ENCODE measurements at regions not wholly inside any gene's neighbourhood (a gene's known extent, or its start where the extent isn't known, plus 50 kb on each side); places are given as distances from the start of the nearest gene placed in this dataset.

GRCh38 chr13:100962585-100962984 is 288.0 kb upstream of the TMTC4 start:
- H3K27ac ChIP-seq: no peak overlapping the region
- H3K36me3 ChIP-seq (ENCODE audit: low read depth, missing control alignments): no peaks in the 10 kb centered on the region
- DNase-seq: no peak
- intact Hi-C loops (cut with DNase I; ENCODE audit: low total_unique reads): no loop called here
- no peaks in the 10 kb centered on the region for H3K9me3 ChIP-seq
- TF ChIP-seq POLR2A (IDR thresholded peaks at IDR 0.05) (no peak), CTCF (IDR thresholded peaks at IDR 0.05) (no peak)
- H3K4me1 ChIP-seq: no peaks in the 10 kb centered on the region
- 68 to 76% methylated on average over 2 of the region's 2 CpGs for WGBS, 2 donors
- H3K27me3 ChIP-seq: no peaks in the 10 kb centered on the region
- no peak overlapping the region for H3K4me3 ChIP-seq

GRCh38 chr13:100961186-100961585 is 286.6 kb upstream of the TMTC4 start:
- Histone ChIP-seq H3K36me3 (ENCODE audit: low read depth, missing control alignments) (no peaks in the 10 kb centered on the region), H3K4me3 (no peak overlapping the region), H3K27ac (no peak overlapping the region), H3K4me1 (no peaks in the 10 kb centered on the region), H3K27me3 (no peaks in the 10 kb centered on the region), H3K9me3 (no peaks in the 10 kb centered on the region)
- 91% methylated on average over 7 of the region's 7 CpGs for WGBS, 2 donors
- intact Hi-C loops (cut with DNase I; ENCODE audit: low total_unique reads): no loop called here
- no peak for DNase-seq
- no peak for TF ChIP-seq CTCF (IDR thresholded peaks at IDR 0.05)
- TF ChIP-seq POLR2A (IDR thresholded peaks at IDR 0.05): no peak

GRCh38 chr13:100958831-100959230 is 284.2 kb upstream of the TMTC4 start:
- TF ChIP-seq POLR2A (IDR thresholded peaks at IDR 0.05) (no peak), CTCF (IDR thresholded peaks at IDR 0.05) (no peak)
- H3K27ac ChIP-seq: no peak overlapping the region
- no peaks in the 10 kb centered on the region for H3K27me3 ChIP-seq
- no peaks in the 10 kb centered on the region for H3K36me3 ChIP-seq (ENCODE audit: low read depth, missing control alignments)
- H3K9me3 ChIP-seq: no peaks in the 10 kb centered on the region
- intact Hi-C loops (cut with DNase I; ENCODE audit: low total_unique reads): no loop called here
- H3K4me1 ChIP-seq: no peaks in the 10 kb centered on the region
- no peak overlapping the region for H3K4me3 ChIP-seq
- DNase-seq: no peak
- WGBS, 2 donors: 62 to 67% methylated on average over 5 of the region's 5 CpGs

GRCh38 chr13:100957741-100958140 is 283.1 kb upstream of the TMTC4 start:
- Histone ChIP-seq H3K4me1 (no peaks in the 10 kb centered on the region), H3K27ac (no peak overlapping the region), H3K9me3 (no peaks in the 10 kb centered on the region), H3K27me3 (no peaks in the 10 kb centered on the region), H3K36me3 (ENCODE audit: low read depth, missing control alignments) (no peaks in the 10 kb centered on the region), H3K4me3 (no peak overlapping the region)
- TF ChIP-seq CTCF (IDR thresholded peaks at IDR 0.05) (no peak), POLR2A (IDR thresholded peaks at IDR 0.05) (no peak)
- DNase-seq: no peak
- 73 to 84% methylated on average over 4 of the region's 4 CpGs for WGBS, 2 donors
- intact Hi-C loops (cut with DNase I; ENCODE audit: low total_unique reads): no loop called here

- Histone ChIP-seq H3K27ac (no peak overlapping the region), H3K36me3 (ENCODE audit: low read depth, missing control alignments) (no peaks in the 10 kb centered on the region), H3K9me3 (no peaks in the 10 kb centered on the region), H3K4me1 (no peaks in the 10 kb centered on the region), H3K4me3 (no peak overlapping the region), H3K27me3 (no peaks in the 10 kb centered on the region)
- intact Hi-C loops (cut with DNase I; ENCODE audit: low total_unique reads): no loop called here
- TF ChIP-seq CTCF (IDR thresholded peaks at IDR 0.05) (no peak), POLR2A (IDR thresholded peaks at IDR 0.05) (no peak)
- WGBS, 2 donors: 77 to 79% methylated on average over 9 of the region's 9 CpGs
- DNase-seq: no peak
Measured at GRCh38 chr13:100954430-100955305, 280.1 kb upstream of the TMTC4 start.
